Neuronal stem cell (in vitro differentiated cells): ENCODE measurements at regions not wholly inside any gene's neighbourhood (a gene's known extent, or its start where the extent isn't known, plus 50 kb on each side); places are given as distances from the start of the nearest gene placed in this dataset.

ENCODE experiments used
- DNase-seq: peaks from one replicate; pipeline ENCODE4 v3.0.0-alpha.2; 2013; ENCODE audit warnings: low spot score
- H2AFZ ChIP-seq: one replicate; pipeline ENCODE4 v1.6.1; 2013; ENCODE audit warnings: mild to moderate bottlenecking, low read length, inconsistent platforms
- H2AK5ac ChIP-seq: 2 replicates; pipeline ENCODE4 v1.6.1; 2013; ENCODE audit warnings: low read depth, mild to moderate bottlenecking, inconsistent platforms, low read length, moderate library complexity, mixed read lengths
- H2BK120ac ChIP-seq: 2 replicates; pipeline ENCODE4 v1.6.1; 2013; ENCODE audit warnings: low read depth, mild to moderate bottlenecking, inconsistent platforms, low read length, moderate library complexity, mixed read lengths
- H2BK12ac ChIP-seq: one replicate; pipeline ENCODE4 v1.6.1; 2013; ENCODE audit warnings: low read length, inconsistent platforms
- H2BK15ac ChIP-seq: 2 replicates; pipeline ENCODE4 v1.6.1; 2013; ENCODE audit warnings: mild to moderate bottlenecking, low read length, inconsistent platforms, mixed read lengths
- H2BK5ac ChIP-seq: one replicate; pipeline ENCODE4 v1.6.1; 2013; ENCODE audit warnings: inconsistent platforms, mild to moderate bottlenecking, low read length, moderate library complexity
- H3K14ac ChIP-seq: one replicate; pipeline ENCODE4 v1.6.1; 2013; ENCODE audit warnings: low read length, inconsistent platforms
- H3K18ac ChIP-seq: 2 replicates; pipeline ENCODE4 v1.6.1; 2013; ENCODE audit warnings: low read length, inconsistent platforms
- H3K23ac ChIP-seq: 2 replicates; pipeline ENCODE4 v1.6.1; 2013; ENCODE audit warnings: low read depth, mild to moderate bottlenecking, mixed read lengths, low read length, inconsistent platforms; ENCODE audit not compliant: poor library complexity
- H3K27ac ChIP-seq: replicated peaks from 3 replicates; pipeline ENCODE4 v1.5.1; 2013; ENCODE audit warnings: low read length, inconsistent platforms
- H3K27me3 ChIP-seq, 3 experiments: 2 replicates each; pipeline ENCODE4 v1.6.1; 2013; ENCODE audit warnings: low read length in 3 of 3, mild to moderate bottlenecking in 2 of 3, inconsistent platforms in 1 of 3, low read depth in 1 of 3, mixed read lengths in 1 of 3, moderate library complexity in 1 of 3; ENCODE audit not compliant: control insufficient read depth in 3 of 3, insufficient read depth in 3 of 3
- H3K36me3 ChIP-seq, 2 donors: replicated peaks in 1 of 2; 2 replicates each; pipeline ENCODE4 v1.6.1; 2013; ENCODE audit warnings: low read length in 2 of 2; ENCODE audit not compliant: control insufficient read depth in 2 of 2, insufficient read depth in 2 of 2
- H3K4ac ChIP-seq: 2 replicates; pipeline ENCODE4 v1.6.1; 2013; ENCODE audit warnings: inconsistent platforms, mild to moderate bottlenecking, low read length, moderate library complexity
- H3K4me1 ChIP-seq, 2 donors: 1 replicate in 1 of 2; 2 replicates in 1 of 2; pipeline ENCODE4 v1.6.1; 2013; ENCODE audit warnings: low read length in 2 of 2, low read depth in 1 of 2; ENCODE audit not compliant: control insufficient read depth in 2 of 2, insufficient read depth in 1 of 2
- H3K4me2 ChIP-seq: one replicate; pipeline ENCODE4 v1.6.1; 2013; ENCODE audit warnings: mild to moderate bottlenecking, low read length, inconsistent platforms; ENCODE audit not compliant: insufficient read depth, poor library complexity, severe bottlenecking
- H3K4me3 ChIP-seq, 2 donors: 2 replicates each; pipeline ENCODE4 v1.5.1; 2013; ENCODE audit warnings: low read length in 2 of 2, mild to moderate bottlenecking in 2 of 2, inconsistent platforms in 1 of 2, moderate library complexity in 1 of 2
- H3K79me1 ChIP-seq: one replicate; pipeline ENCODE4 v1.6.1; 2013; ENCODE audit warnings: low read depth, mild to moderate bottlenecking, inconsistent platforms, low read length, moderate library complexity
- H3K9ac ChIP-seq: one replicate; pipeline ENCODE4 v1.6.1; 2013; ENCODE audit warnings: mild to moderate bottlenecking, low read depth, low read length, inconsistent platforms; ENCODE audit not compliant: poor library complexity
- H3K9me3 ChIP-seq, 2 donors: replicated peaks in 1 of 2; 2 replicates each; pipeline versions ENCODE3 to v1.6.1; 2013; ENCODE audit warnings: low read length in 2 of 2, mild to moderate bottlenecking in 2 of 2, inconsistent platforms in 1 of 2, low read depth in 1 of 2, mixed read lengths in 1 of 2, moderate library complexity in 1 of 2; ENCODE audit not compliant: control insufficient read depth in 2 of 2, insufficient read depth in 1 of 2
- H4K8ac ChIP-seq: one replicate; pipeline ENCODE4 v1.6.1; 2013; ENCODE audit warnings: low read depth, mild to moderate bottlenecking, inconsistent platforms, low read length, moderate library complexity
- H4K91ac ChIP-seq: one replicate; pipeline ENCODE4 v1.6.1; 2013; ENCODE audit warnings: low read length, low read depth, mild to moderate bottlenecking, inconsistent platforms; ENCODE audit not compliant: poor library complexity
- WGBS, 2 donors: extraction: QIAGEN DNeasy Blood & Tissue Kit; methylation state at CpG; one replicate each; pipeline ENCODE4 v1.1.7; 2013; ENCODE audit warnings: missing lambda C conversion rate in 2 of 2, mixed read lengths in 1 of 2; ENCODE audit not compliant: insufficient read length in 2 of 2, insufficient replicate concordance in 1 of 2; ENCODE audit errors: extremely low coverage in 2 of 2; 5-methylcytosine and 5-hydroxymethylcytosine counted together

GRCh38 chr4:167509551-167509950 is 275.3 kb upstream of the SPOCK3 start:
- no peak overlapping the region for H3K27ac ChIP-seq
- H3K4me3 ChIP-seq: no peak overlapping the region
- no peak overlapping the region for H3K4ac ChIP-seq
- no peak overlapping the region for H2BK5ac ChIP-seq
- no peaks in the 10 kb centered on the region for H3K27me3 ChIP-seq
- H2BK120ac ChIP-seq: no peak overlapping the region
- no peak overlapping the region for H4K8ac ChIP-seq
- no peaks in the 10 kb centered on the region for H3K79me1 ChIP-seq
- H3K4me1 ChIP-seq: no peaks in the 10 kb centered on the region
- no peak overlapping the region for H4K91ac ChIP-seq
- H2BK12ac ChIP-seq: no peak overlapping the region
- no peaks in the 10 kb centered on the region for H3K36me3 ChIP-seq
- no peak overlapping the region for H3K4me2 ChIP-seq
- no peak overlapping the region for H3K23ac ChIP-seq
- H2BK15ac ChIP-seq: no peak overlapping the region
- no peak overlapping the region for H3K14ac ChIP-seq
- peaks cover 0 to 2% of the 10 kb centered on the region in 2 donors for H3K9me3 ChIP-seq
- no peak overlapping the region for H2AFZ ChIP-seq
- no peak for DNase-seq
- no peak overlapping the region for H3K18ac ChIP-seq
- WGBS, 2 donors: no CpG with 5 or more reads among the region's 2 CpGs
- no peak overlapping the region for H3K9ac ChIP-seq
- no peak overlapping the region for H2AK5ac ChIP-seq

- DNase-seq: no peak
- Histone ChIP-seq H3K9ac (no peak overlapping the region), H4K8ac (no peak overlapping the region), H3K36me3 (no peaks in the 10 kb centered on the region), H3K27ac (no peak overlapping the region), H3K4ac (no peak overlapping the region), H2BK15ac (no peak overlapping the region), H3K18ac (no peak overlapping the region), H3K4me1 (no peaks in the 10 kb centered on the region), H3K9me3 (no peaks in the 10 kb centered on the region), H2BK5ac (no peak overlapping the region), H2AFZ (no peak overlapping the region), H3K23ac (no peak overlapping the region), H3K14ac (no peak overlapping the region), H3K27me3 (no peaks in the 10 kb centered on the region), H3K79me1 (no peaks in the 10 kb centered on the region), H4K91ac (no peak overlapping the region), H2BK120ac (no peak overlapping the region), H3K4me2 (no peak overlapping the region), H2BK12ac (no peak overlapping the region), H2AK5ac (no peak overlapping the region), H3K4me3 (no peak overlapping the region)
- WGBS, 2 donors: no CpG with 5 or more reads among the region's 2 CpGs
These were observed 289.8 kb upstream of the SPOCK3 start for GRCh38 chr4:167524091-167524490.

GRCh38 chr4:167537761-167538160 is 303.5 kb upstream of the SPOCK3 start:
- H3K36me3 ChIP-seq: no peaks in the 10 kb centered on the region
- H2BK15ac ChIP-seq: no peak overlapping the region
- no peak overlapping the region for H2AFZ ChIP-seq
- H3K18ac ChIP-seq: no peak overlapping the region
- no peak overlapping the region for H2BK120ac ChIP-seq
- no peaks in the 10 kb centered on the region for H3K27me3 ChIP-seq
- no peak overlapping the region for H3K14ac ChIP-seq
- H2BK12ac ChIP-seq: no peak overlapping the region
- no peak overlapping the region for H4K8ac ChIP-seq
- no peak overlapping the region for H3K27ac ChIP-seq
- no peak overlapping the region for H3K9ac ChIP-seq
- WGBS, 2 donors: no CpG with 5 or more reads among the region's 1 CpG
- H3K4me1 ChIP-seq: no peaks in the 10 kb centered on the region
- no peak overlapping the region for H3K4ac ChIP-seq
- no peak overlapping the region for H2BK5ac ChIP-seq
- H4K91ac ChIP-seq: no peak overlapping the region
- H3K4me2 ChIP-seq: no peak overlapping the region
- no peaks in the 10 kb centered on the region for H3K79me1 ChIP-seq
- H3K23ac ChIP-seq: no peak overlapping the region
- no peaks in the 10 kb centered on the region for H3K9me3 ChIP-seq
- H2AK5ac ChIP-seq: no peak overlapping the region
- DNase-seq: no peak
- no peak overlapping the region for H3K4me3 ChIP-seq

- Histone ChIP-seq H3K4ac (no peak overlapping the region), H3K18ac (no peak overlapping the region), H3K36me3 (no peaks in the 10 kb centered on the region), H3K4me2 (no peak overlapping the region), H2AK5ac (no peak overlapping the region), H2BK120ac (no peak overlapping the region), H3K23ac (no peak overlapping the region), H4K91ac (no peak overlapping the region), H3K14ac (no peak overlapping the region), H3K9me3 (no peaks in the 10 kb centered on the region), H3K27me3 (no peaks in the 10 kb centered on the region), H3K27ac (no peak overlapping the region), H4K8ac (no peak overlapping the region), H2BK5ac (no peak overlapping the region), H2BK12ac (no peak overlapping the region), H2BK15ac (no peak overlapping the region), H3K4me3 (no peak overlapping the region), H3K9ac (no peak overlapping the region), H3K79me1 (no peaks in the 10 kb centered on the region), H3K4me1 (no peaks in the 10 kb centered on the region), H2AFZ (no peak overlapping the region)
- DNase-seq: no peak
- no CpG with 5 or more reads among the region's 3 CpGs for WGBS, 2 donors
These were observed 307.0 kb upstream of the SPOCK3 start for GRCh38 chr4:167541286-167541685.
